Body of pancreas (tissue), 4 donors: ENCODE measurements at regions not wholly inside any gene's neighbourhood (a gene's known extent, or its start where the extent isn't known, plus 50 kb on each side); places are given as distances from the start of the nearest gene placed in this dataset.

Experiments used
- ATAC-seq: fragments of 150-250 bp; one replicate; pipeline ENCODE4 v1.9.1; 2016
- DNase-seq, 4 donors: peaks; one replicate each; pipeline ENCODE4 v3.0.0-alpha.2; 2019
- H3K27ac ChIP-seq, 4 donors: fragments of 200-600 bp; sonication (generic); 1 replicate in 3 of 4; 2 replicates in 1 of 4; pipeline versions ENCODE4 v1.5.1 to v1.6.1; 2016 to 2019; ENCODE audit warnings: mild to moderate bottlenecking in 1 of 4, mixed read lengths in 1 of 4, moderate library complexity in 1 of 4
- H3K27me3 ChIP-seq, 2 donors: fragments of 200-600 bp; sonication (generic); one replicate each; pipeline ENCODE4 v1.6.0; 2016; ENCODE audit warnings: mild to moderate bottlenecking in 1 of 2
- H3K36me3 ChIP-seq, 2 donors: fragments of 200-600 bp; sonication (generic); replicated peaks in 1 of 2; 2 replicates each; pipeline ENCODE4 v1.5.1; 2016; ENCODE audit warnings: low read depth in 2 of 2; ENCODE audit not compliant: insufficient read depth in 1 of 2
- H3K4me1 ChIP-seq: fragments of 200-600 bp; sonication (generic); one replicate; pipeline ENCODE4 v1.6.0; 2016
- H3K4me3 ChIP-seq, 2 donors: fragments of 200-600 bp; sonication (generic); 1 replicate in 1 of 2; 2 replicates in 1 of 2; pipeline ENCODE4 v1.5.1; 2016 to 2019
- H3K9me3 ChIP-seq, 3 donors: fragments of 200-600 bp; sonication (generic); 1 replicate in 2 of 3; 2 replicates in 1 of 3; pipeline ENCODE4 v1.5.1; 2016
- POLR2A ChIP-seq, 3 donors: fragments of 450-650 bp; IDR thresholded peaks; one replicate each; pipeline ENCODE4 v1.6.1; 2016; ENCODE audit warnings: antibody characterized with exemption in 3 of 3, mild to moderate bottlenecking in 2 of 3
- WGBS, 2 donors: methylation state at CpG; one replicate each; pipeline ENCODE4 v1.1.5; 2017; 5-methylcytosine and 5-hydroxymethylcytosine counted together
- intact Hi-C: fragments of 100-400 bp; cut with DNase I; formaldehyde crosslinking; loops from one replicate; pipeline ENCODE4 v1.15.1; 2023
- TF ChIP-seq, protein P1 (sequence below), 7 experiments: fragments of 450-650 bp in 4 of 7; fragments of 200-600 bp in 3 of 7; sonication (generic) in 3 of 7; IDR thresholded peaks; one replicate each; pipeline ENCODE4 v1.5.1; 2016 to 2019; ENCODE audit warnings: antibody characterized with exemption in 7 of 7

DNA sequence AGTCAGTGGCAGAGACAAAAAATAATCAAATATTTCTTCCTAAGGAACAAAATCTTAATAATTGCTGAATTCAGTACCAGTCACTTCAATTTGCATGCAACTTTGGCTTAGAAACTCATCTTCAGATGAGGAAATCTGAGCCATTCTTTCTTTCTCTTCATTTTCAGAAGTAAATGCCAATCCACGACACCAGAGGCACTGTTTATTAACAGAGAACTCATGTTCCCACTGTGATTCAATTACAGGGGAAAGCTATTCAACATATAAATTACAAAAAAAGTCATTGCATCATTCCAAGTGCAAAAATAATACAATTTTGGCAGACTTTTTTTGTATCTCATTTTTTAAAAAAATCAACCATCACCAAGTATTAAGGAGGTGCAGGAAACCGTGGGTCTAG lies 816.1 kb upstream of the TMEM132C start:
- intact Hi-C loops = no loop called here

DNA sequence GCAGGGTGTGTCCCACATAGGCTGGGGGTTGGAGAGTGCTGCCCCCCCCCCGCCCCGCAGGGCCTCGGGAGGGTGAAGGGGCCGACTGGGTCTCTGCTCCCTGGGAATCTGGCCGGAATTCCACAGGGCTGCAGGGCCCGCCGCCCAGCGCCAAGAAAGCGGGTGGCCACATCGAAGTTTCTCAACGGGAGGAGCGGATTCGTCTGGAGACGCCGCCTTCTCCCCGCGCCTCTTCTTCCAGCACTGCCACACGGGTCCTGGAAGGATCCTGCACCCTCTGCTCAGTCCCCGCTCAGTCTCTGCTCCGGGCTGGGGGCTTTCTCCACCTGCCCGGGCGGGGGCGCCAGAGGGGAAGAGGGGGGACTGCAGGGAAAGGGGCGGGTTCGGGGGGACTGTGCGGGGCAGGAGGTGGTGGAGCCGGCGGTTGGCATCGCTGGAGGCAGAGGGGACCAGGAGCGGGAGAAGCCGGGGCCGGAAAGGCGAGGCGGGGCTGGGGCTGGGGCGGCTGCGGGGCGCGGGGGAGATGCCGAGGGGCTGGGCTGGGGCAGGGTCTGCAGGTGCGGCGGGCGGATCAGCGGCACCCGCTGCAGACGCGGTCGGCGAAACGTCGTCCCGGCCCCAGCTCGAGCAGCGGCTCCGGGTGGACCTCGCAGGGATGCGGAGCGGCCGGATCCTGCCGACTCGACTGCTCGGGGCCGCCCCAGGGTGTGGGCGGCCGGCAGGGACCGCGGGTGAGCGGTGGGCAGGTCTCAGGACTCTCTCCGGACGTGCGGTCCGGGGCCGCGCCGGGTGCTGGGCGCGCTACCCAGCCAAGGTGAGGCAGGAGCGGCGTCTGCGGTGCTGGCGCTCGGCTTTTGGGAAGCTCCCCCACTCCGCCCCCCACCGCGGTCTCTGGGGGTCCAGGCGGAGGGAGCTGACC lies 811.4 kb upstream of the TMEM132C start:
- H3K9me3 ChIP-seq = no peaks in the 10 kb centered on the region
- H3K4me1 ChIP-seq = peaks cover 10% of the 10 kb centered on the region
- WGBS, 2 donors = 2 to 4% methylated on average over 25 to 81 of the region's 85 CpGs
- TF ChIP-seq, protein P1, sequence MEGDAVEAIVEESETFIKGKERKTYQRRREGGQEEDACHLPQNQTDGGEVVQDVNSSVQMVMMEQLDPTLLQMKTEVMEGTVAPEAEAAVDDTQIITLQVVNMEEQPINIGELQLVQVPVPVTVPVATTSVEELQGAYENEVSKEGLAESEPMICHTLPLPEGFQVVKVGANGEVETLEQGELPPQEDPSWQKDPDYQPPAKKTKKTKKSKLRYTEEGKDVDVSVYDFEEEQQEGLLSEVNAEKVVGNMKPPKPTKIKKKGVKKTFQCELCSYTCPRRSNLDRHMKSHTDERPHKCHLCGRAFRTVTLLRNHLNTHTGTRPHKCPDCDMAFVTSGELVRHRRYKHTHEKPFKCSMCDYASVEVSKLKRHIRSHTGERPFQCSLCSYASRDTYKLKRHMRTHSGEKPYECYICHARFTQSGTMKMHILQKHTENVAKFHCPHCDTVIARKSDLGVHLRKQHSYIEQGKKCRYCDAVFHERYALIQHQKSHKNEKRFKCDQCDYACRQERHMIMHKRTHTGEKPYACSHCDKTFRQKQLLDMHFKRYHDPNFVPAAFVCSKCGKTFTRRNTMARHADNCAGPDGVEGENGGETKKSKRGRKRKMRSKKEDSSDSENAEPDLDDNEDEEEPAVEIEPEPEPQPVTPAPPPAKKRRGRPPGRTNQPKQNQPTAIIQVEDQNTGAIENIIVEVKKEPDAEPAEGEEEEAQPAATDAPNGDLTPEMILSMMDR (IDR thresholded peaks at IDR 0.05) = no peak
- DNase-seq (no peak), ATAC-seq (no peak)
- no peaks in the 10 kb centered on the region for H3K36me3 ChIP-seq
- no peak overlapping the region for H3K4me3 ChIP-seq
- intact Hi-C loops = no loop called here
- H3K27me3 ChIP-seq = no peaks in the 10 kb centered on the region
- H3K27ac ChIP-seq = no peak overlapping the region

More for the DNA sequence above, 816.1 kb upstream of the TMEM132C start:
- no peak overlapping the region for H3K4me3 ChIP-seq
- no peaks in the 10 kb centered on the region for H3K9me3 ChIP-seq
- no peak overlapping the region for H3K27ac ChIP-seq
- no peaks in the 10 kb centered on the region for H3K27me3 ChIP-seq
- peaks cover 7% of the 10 kb centered on the region for H3K4me1 ChIP-seq
- TF ChIP-seq, protein P1 (IDR thresholded peaks at IDR 0.05) = no peak
- TF ChIP-seq POLR2A (IDR thresholded peaks at IDR 0.05) = no peak
- no peaks in the 10 kb centered on the region for H3K36me3 ChIP-seq
- 28 to 29% methylated on average over 2 of the region's 2 CpGs for WGBS, 2 donors
- ATAC-seq (no peak), DNase-seq (no peak)

DNA sequence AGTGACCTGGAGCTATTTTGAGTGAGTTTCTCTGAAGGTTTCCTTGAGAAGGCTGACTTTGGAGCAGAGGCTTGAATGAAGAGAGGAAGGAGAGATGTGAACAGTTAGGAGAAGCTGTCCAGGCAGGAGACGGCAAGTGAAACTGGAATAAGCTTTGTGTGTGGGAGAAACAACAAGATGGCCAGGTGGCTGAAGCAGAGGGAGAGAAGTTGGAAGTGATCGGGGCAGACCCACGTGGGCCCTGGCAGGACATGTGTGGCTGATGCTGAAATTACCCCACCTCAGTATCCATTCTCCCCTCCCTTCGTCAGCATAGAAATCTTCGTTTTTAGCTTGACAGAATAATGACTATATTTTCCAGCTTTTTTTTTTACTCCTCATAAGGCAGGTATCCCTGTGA lies 809.2 kb upstream of the TMEM132C start:
- no peak overlapping the region for H3K4me3 ChIP-seq
- peaks cover 10% of the 10 kb centered on the region for H3K4me1 ChIP-seq
- no peaks in the 10 kb centered on the region for H3K36me3 ChIP-seq
- no peak for DNase-seq
- intact Hi-C loops = no loop called here
- TF ChIP-seq POLR2A (IDR thresholded peaks at IDR 0.05) = no peak
- TF ChIP-seq, protein P1 (IDR thresholded peaks at IDR 0.05) = no peak
- H3K27me3 ChIP-seq = no peaks in the 10 kb centered on the region
- H3K9me3 ChIP-seq = no peaks in the 10 kb centered on the region
- H3K27ac ChIP-seq = no peak overlapping the region
- no peak for ATAC-seq
- WGBS, 2 donors = 31 to 36% methylated on average over 5 of the region's 5 CpGs

DNA sequence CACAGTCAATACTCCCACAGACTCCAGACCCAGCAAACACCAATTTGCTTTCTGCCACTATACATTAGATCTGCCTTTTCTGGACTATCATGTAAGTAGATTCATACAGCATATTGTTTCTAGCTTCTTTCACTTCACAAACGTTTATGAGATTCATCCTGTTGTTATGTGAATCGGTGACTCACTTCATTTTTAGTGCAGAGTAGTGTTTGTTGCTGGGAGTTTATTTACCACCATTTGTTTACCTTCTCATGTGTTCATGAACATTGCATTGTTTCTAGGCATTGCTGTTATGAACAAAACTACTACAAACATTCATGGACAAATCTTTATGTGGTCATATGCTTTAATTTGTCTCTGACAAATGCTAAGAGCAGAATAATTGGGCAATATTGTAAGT lies 807.8 kb upstream of the TMEM132C start:
- Histone ChIP-seq H3K27me3 (no peaks in the 10 kb centered on the region), H3K4me1 (peaks cover 10% of the 10 kb centered on the region), H3K9me3 (no peaks in the 10 kb centered on the region), H3K27ac (no peak overlapping the region), H3K4me3 (no peak overlapping the region), H3K36me3 (no peaks in the 10 kb centered on the region)
- WGBS, 2 donors = 59 to 60% methylated on average over 2 of the region's 2 CpGs
- intact Hi-C loops = no loop called here
- ATAC-seq (no peak), DNase-seq (no peak)
- no peak for TF ChIP-seq POLR2A (IDR thresholded peaks at IDR 0.05)
- TF ChIP-seq, protein P1 (IDR thresholded peaks at IDR 0.05) = no peak

- ATAC-seq = no peak
- WGBS, 2 donors = 65 to 85% methylated on average over 5 to 6 of the region's 6 CpGs
- DNase-seq = no peak
- TF ChIP-seq, protein P1 (IDR thresholded peaks at IDR 0.05) = no peak
- no peak for TF ChIP-seq POLR2A (IDR thresholded peaks at IDR 0.05)
- H3K27ac ChIP-seq = no peak overlapping the region
- H3K9me3 ChIP-seq = no peaks in the 10 kb centered on the region
- H3K27me3 ChIP-seq = no peaks in the 10 kb centered on the region
- intact Hi-C loops = no loop called here
- H3K36me3 ChIP-seq = no peaks in the 10 kb centered on the region
- H3K4me1 ChIP-seq = peaks cover 10% of the 10 kb centered on the region
- no peak overlapping the region for H3K4me3 ChIP-seq
Observed at GRCh38 chr12:127459687-127460086, 807.3 kb upstream of the TMEM132C start.
